Activated gamma-delta T cell (primary cell): ENCODE measurements at regions not wholly inside any gene's neighbourhood (a gene's known extent, or its start where the extent isn't known, plus 50 kb on each side); places are given as distances from the start of the nearest gene placed in this dataset.

Source experiments
- DNase-seq: peaks from one replicate; lab custom pipeline; 2025; lab: John Stamatoyannopoulos, UW

DNA sequence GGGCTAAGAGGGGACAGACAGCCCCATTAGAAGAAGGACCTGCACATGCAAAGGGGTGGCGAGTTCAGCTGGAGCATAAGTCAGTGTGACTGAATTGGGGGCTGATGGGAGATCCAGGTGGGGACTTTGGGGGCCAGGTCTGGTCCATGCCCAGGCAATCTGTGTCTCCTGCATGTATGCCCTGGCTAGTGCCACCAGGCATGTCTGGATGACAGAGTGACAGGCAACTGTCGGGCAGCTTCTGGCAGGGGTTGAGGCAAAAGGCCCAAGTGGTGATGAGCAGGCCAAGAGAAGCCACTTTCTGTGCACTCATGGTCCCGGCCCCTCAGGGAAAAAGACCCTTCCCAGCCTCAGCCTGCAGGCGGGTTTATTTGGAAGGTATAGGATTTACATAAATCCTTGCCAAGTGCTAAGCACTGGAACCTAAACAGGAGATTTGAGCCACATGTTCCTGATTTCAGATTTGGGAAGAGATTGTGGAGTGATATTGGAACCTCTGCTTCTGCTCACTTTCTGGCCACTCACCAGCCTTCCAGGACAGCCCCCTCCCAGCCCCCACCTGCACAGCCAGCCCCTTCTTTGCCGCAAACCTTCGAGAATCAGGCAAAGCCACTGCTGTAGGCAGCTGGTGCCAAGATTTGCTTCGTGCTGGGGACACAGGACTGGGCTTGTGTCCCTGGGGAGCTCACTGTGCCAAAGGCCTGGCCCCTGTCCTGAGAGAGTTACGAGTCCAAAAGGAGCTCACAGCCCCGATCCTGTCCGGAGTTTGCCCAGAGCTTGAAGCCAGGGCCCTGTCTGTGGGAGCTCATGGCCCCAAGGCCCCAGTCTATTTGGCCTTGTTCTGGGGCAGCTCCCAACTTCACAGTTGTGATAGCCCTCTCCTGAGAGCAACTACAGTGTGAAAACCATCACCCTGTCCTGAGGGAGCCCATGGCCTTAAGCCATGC, 232.5 kb upstream of the RTL1 start:
- no peak for DNase-seq

DNA sequence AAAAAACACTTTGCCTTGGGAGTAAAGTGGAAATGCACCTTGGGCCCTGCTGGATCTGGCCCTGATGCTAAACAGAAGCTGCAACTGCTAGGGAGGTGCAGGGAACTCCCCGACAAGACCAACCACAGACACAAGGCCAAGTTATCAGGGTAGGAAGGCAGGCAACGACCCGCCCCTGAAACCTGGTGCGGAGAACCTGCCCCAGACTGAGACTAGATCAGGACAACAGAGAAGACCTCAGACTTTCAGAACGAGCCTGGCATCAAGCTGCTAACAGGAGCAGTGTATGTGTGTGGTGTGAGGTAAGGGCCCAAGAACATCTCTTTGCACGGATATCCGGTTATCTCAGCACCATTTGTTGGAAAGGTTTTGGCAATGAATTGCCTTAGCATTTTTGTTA, 233.7 kb upstream of the RTL1 start:
- DNase-seq, result no peak

DNA sequence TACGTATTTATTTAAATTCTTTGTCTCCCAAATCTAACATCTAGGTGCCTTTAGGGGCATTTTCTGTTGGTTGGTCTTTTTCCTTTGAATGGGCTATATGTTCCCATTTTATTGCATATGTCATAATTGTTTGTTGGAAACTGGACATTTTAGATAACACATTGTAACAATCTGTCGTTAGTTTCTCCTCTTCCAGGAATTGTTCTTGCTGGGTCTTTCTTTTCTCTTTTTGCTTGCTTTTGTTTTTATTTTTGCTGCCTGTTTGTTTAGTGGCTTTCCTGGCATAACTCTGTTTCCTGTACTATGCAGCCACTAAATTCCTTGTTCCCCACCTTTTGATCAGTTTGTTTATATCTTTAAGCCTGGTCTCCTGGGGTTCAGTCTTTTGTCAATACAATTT, 244.3 kb upstream of the RTL1 start:
- no peak for DNase-seq

DNA sequence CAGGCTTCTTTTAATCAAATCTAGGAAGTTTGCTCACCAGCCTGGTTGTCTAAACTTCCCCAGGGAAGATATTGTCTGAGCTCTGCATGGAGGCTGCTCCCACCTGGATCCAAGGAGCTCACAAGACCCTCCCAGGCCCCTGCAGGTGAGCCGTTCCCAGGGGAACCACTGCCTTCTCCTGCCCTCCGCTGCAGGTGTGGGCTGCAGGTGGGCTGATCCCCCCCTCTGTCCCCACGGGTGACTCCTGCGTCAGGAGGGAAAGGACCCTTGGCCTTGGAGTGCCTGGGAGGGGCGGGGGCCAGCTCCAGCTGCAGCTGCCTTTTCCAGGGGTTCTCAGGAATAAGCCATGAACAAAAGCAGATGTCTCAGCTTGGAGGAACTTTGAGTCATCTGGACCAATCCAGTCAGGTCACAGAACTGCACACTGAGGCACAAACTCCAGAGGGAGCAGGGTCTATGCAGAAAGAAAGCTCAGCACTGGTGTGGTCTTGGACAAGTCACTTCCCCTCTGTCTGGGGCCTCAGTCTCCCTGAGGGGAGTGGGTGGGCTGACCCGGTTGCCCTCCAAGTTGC, 246.6 kb upstream of the RTL1 start:
- DNase-seq, result no peak

DNA sequence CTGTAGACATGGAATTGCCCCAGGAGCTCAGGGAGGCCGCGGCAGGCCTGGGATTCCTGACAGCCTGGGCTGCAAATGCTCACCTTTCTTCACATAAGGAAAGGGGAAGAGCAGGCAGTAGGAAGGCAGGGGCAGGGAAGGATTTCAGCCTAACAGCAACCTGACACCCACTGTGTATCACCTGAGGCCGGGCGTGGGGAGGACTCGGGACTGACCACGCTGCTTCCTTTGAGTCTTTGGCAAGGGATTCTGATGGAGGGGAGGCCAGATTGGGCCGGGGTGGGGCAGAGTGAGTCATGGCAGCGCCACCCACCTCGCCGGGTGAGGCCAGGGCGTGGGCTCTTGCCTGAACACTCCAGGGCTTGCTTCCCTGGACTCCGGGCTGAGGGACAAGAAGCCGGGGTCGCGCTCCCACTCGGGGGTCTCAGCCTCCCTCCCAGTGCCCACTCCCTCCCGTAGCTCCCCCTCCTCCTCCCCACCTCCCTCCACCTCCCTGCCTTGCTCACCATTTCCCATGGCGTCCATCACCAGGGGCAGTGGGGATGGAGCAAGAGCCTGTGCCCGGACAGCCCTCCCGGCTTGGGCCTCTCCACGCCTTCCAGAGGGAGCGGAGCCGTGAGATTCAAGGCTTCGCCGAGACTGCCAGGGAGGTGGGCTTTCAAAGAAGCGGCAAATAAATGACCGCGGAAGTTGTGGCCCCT, 247.9 kb upstream of the RTL1 start:
- DNase-seq, result no peak

DNA sequence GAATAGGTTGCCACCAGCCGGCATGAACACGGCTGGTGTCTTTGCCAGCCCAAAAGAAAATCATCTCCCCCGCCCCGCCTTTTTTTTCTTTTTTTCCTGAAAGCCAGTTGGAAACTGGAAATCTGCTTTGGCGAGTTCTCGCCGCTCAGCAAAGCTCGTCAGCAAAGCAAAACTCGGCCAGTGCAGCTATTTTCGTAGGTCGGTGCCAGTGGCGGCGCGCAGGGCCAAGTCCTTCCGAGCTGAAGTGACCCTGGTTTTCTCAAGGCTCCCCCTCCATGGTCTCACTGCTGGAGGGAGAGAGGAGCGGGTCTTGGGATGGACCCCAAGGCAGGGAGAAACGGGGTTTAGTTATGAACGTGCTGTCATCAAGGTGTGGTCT, 248.4 kb upstream of the RTL1 start:
- DNase-seq, result no peak

DNA sequence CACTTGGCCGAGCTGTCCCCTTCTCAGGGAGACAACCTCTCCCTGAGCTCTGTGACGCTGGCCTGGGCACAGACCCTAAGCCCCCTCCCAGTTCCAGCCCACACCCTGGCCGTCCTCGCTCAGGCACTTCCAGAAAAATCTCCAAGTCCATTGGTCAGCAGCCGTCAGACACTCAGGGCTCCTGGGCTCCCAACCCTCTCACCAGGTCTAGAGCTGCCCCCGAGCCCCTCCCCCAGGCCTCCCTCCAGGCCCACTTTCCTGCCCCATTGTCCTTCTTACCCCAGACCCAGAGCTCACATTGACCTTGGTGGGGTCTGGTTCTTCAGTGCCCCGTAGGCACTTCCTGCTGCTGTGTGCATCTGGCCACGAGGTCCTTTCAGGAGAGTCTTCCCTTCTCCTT, 249.3 kb upstream of the RTL1 start:
- no peak for DNase-seq

DNA sequence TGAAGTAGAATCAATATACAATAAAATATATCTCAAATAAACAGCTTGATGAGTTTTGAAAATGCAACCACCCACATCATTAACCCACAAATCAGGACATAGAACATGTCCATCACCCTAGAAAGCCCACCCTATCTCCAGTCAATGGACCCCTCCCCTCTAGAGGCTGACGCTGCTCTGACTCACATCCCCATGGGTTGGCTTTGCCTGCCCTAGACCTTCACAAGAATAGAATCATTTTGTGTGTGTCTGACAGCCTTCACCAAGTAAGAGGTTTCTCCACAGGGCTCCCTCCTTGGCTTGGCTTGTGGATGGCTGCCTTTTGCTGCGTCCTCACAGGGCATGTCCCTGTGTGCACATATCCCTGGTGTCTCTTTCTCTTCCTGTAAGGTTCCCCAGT, 250.2 kb upstream of the RTL1 start:
- DNase-seq, result no peak

DNA sequence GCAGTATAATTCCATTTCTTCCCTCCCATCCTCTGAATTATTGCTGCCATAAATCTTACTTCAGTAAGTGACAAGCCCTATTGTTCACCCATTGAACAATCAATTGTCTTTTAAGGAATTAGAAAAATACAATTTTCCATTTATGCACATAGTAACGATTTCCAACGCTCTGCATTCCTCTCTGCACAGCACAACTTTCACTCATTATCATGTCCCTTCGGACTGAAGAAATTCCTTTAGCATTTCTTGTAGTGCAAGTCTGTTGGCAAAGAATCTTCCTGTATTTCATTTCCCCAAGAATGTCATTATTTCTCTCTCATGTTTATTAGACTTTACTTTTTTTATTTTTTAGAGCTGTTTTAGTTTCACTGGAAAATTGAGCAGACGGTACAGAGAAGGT, 252.1 kb upstream of the RTL1 start:
- DNase-seq, result no peak

DNA sequence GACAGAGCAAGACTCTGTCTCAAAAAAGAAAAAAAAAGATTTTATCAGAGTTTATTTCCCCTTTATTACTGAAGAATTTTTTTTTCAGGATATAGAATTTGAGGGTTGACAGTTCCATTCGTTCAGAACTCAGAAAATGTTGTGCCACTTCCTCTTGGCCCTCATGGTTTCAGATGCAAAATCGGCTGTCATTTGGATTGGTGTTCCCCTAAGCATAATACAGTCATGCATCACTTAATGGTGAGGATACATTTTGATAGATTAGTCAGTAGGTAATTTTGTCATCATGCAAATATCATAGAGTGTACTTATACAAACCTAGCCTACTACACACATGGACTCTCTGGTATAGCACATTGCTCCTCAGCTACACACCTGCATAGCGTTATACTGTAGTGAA, 263.9 kb upstream of the RTL1 start:
- DNase-seq, result no peak

DNA sequence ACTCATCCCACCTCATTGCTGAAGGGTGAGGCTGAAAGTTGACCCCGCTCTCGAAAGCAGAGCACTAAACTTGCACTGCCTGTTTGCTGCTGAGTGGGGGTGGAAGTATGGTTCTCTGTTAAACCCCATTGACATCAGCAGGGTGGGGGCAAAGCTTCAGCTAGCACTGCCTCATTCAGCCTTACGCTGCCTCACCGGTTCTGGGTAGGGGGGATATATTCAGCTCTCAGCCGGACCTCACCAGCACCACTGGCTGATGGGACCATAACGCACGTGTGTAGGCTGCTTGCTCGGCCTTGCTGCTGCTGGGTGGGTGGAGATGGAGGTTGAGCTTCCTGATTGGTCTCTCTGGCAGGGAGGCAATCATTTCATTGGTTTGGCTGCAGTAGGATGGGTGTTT, 265.7 kb upstream of the RTL1 start:
- no peak for DNase-seq

DNA sequence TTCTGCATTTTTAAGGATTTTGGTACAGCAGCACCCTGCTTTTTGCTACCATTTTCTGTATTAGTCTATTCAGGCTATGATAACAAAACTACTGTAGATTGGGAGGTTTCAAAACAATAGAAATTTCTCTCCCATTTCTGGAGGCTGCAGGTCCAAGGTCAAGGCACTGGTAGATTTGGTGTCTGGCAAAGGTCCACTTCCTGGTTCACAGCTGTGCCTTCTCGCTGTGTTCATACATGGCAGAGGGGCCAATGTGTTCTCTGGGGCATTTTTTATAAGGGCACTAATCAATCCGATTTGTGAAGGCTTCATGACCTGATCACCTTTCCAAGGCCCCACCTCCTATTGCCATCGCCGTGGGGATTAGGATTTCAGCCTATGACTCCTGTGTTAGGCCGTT, 268.1 kb upstream of the RTL1 start:
- no peak for DNase-seq

DNA sequence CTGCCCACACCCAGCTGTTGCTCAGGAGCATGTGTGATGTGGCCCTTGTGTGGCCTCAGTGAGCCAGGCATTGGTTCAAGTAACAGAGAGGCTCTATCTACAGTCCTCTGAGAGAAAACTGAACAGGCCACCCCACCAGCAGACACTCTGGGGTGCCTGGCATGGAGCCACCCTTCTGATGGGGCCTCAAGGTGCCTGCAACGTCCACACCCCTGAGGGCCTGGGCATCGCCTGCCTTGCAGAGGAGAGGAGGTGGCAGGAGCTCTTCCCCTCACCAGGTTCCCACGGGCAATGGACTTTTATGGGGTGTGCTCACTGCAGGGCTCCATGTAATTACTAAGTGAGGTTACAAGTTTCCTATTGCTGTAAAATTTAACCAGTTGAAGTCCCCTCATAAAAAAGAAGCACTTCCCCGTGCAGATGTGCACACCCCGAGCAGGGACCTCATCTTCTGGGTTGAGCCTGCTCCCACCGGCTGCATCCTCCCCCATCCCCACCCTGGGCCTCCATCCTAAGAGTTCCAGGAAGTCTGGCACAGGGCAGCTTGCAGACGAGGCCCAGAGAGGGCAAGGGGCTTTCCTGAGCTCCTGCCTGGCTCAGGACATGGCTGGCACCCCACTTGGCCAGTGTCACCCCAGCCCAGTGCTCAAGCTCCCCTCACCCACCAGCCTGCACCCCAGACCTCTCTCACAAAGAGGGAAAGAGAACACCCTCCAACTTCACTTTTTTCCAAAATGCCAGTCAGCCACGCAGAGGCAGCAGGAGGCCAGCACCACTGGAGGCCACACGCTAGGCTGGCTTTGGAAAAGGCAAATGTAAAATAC, 270.4 kb upstream of the RTL1 start:
- no peak for DNase-seq

DNA sequence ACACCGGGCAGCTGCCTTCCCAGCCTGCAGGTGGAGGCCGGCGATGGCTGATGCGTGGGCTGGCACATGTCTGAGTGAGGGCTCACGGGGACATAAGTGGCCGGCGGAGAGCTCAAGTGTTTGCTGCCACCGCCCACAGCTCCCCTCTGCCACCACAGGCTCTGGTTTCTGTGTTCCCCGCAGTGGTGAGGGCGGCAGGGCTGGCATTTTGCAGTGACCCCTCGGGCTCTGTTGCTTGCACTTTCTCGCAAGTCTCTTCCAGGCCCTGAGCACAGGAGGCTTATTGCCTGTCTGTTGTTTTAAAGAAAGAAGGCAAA, 271.0 kb upstream of the RTL1 start:
- no peak for DNase-seq

DNA sequence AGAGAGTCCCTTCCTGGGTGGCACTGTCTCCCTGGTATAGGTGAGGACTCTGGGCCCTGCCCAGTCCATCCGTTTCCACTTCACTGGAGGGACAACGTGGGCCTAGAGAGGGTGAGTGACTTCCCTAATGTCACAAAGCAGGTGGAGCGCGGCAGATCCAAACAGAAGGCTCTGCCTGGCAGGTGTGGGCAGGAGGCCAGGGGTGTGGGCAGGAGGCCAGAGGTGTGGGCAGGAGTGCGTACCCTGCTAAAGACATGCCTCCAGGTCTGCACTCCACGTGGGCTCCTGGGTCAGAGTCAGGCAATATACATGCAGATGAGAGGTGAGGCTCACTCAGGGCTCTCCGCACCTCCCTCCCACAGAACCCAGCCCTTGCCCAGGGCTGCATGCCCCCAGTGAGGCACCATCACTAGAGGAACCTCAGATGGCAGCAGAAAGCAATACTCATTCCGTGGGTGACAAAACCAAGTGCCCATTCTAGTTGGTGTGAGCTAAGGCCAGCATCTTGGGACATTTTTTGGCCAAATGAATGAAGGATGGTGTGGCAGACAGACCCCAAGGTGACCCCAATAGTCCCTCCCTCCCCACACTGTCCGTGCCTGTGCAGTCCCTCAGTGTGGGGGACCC, 271.6 kb upstream of the RTL1 start:
- no peak for DNase-seq

DNA sequence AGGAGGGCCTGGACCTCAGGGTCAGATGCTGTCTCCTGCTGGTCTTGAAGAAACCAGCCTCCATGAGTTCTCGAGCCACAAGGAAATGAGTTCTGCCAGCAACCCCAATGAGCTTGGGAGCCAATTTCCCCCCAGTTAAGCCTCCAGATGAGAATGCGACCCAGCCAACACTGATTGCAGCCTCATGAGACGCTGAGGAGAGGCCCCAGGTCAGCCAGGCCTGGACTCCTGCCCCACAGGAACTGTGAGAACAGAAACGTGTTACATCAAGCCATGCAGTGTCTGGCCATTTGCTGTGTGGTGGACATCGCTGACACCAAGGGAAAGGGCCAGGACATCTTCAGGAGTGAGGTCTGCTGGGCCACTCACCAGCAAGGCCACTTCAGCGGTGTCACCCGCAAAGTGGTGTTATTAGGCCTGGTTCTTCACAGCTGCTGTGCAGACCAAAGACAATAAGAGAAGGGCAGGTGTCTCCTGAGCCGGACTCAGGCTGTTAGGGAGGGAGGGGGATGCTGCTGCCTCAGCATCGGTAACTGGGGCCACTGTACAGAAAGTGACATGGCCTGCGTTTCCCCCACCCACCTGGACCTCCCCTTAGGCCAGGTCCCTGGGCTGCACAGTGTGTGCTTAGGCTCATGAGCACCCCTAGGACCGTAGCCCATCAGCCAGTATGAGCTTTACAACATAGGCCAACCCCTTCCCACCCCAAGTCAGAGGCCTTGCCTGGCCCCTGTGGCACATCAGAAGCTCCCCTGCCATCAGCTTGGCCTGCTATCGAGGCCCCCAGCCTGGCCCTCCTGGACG, 272.4 kb upstream of the RTL1 start:
- DNase-seq, result no peak

DNA sequence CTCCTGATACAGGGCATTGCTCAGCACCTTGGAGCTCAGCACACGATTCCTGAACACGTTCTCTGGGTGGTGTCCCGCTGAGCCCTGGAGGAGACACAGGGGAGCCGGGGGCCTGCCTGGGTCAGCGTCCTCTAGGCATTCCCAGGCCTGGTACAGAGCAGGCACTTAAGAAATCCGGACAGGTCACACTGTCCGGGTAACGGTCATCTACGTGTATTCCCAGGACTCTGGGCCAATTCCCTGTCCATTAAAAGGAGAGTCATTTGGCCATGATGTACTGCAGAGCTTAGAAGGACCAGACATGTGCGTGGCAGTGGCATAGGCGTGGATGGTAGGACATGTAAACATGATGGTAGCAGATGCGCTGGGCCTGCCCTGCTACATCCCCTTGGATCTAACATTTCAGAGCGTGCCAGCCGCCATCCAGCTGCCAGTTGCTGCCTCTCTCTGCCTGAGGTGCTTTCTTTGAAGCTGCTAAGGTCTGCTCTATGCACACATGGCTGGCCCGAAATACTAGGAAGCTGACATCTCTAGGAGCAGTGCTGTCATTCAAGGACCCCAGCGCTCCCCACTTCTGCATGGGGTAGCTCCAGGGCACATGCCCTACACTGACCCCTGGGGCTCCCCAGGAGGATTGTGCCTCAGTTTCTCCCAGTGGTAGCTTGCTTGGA, 273.1 kb upstream of the RTL1 start:
- no peak for DNase-seq

DNA sequence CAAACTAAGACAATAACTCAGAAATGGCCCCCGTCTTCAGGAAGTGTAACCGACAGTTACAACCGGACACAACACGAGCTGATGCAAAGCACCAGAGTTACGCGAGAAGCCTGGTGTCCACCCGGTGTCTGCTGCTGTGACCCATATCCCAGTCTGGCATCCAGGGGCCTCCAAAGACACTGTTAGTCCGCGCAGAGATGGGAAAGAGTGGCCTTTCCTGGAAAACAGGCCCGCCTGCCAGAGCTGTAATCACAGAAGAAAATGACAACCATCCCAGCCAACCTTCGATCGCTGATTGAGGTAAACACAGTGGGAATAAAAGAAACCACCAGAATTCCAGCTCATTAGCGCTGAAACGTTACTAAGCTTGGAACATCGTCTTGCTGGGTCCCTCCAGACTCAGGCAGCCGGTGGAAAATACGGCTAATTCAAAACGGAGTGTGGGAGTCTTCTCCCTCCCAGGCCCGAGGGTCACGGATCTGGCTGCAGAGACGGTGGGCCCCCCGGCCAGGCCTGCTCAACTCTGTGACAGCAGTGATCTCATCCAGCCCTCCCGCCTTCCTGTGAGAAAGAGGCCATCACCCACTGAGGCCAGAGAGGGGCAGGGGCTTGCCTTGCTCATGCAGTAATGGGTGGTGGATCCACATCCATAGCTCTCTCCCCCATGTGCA, 273.9 kb upstream of the RTL1 start:
- DNase-seq, result no peak

DNA sequence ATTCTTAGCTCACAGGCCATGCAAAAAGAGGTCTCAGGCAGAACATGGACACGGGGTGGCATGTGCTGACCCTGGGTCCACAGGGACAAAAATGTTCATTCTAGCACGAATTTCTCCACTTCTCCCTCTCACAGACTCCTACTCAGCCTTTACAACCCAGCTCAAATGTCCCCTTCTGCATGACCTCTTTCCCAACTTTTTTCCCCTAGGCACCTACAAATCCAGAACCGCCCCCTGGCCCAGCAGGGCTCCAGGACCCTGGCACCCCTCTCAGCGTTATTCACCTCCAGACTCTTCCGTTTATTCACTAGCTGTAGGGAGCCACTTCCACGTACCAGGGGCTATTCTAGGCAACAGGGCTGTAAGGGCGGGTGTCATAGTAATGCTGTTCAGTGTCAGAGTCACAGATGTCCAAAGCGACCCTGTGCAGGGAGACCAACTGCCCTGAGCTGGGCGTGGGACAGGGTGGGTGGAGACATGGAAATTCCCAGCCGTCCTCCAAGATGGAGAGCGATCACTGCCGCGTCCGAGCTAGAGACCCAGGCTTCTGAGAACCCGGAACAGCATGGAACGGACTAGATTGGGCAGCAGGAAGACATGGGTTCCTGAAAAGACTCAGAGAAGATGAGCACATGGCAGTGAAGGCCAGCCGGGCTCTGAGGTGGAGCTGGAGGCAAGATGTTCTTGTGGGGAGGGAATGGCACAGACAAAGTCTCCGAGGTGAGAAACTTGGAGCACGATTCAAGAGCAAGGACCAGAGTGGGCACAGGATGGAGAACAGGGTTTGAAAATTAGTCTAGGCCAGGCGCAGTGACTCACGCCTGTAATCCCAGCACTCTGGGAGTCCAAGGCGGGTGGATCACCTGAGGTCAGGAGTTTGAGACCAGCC, 274.9 kb upstream of the RTL1 start:
- DNase-seq, result no peak
